ENCODE measurements at regions not wholly inside any gene's neighbourhood (a gene's known extent, or its start where the extent isn't known, plus 50 kb on each side); places are given as distances from the start of the nearest gene placed in this dataset.

DNA sequence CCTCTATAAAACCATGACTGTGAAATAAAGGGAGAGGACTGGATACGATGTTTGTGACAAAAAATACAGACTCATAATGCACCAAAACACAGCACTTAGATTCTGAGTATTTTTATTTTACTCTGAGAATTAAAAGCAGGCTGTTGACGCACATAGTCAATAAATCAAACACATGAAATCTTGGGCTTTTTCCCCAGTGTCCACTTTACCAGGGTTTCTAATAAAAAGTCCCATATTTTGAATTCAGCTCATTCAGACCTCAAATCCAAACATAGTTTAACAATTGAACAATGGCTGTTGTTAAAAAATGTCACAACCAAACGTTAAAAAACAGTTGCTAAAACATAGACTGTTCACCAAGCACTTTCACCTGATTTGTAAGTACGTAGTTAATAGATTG, 553.4 kb downstream of the LTN1 start:
- H3K9me3 ChIP-seq (ENCODE audit: low read depth, low read length) = no peaks in the 10 kb centered on the region
- TF ChIP-seq, protein P1, sequence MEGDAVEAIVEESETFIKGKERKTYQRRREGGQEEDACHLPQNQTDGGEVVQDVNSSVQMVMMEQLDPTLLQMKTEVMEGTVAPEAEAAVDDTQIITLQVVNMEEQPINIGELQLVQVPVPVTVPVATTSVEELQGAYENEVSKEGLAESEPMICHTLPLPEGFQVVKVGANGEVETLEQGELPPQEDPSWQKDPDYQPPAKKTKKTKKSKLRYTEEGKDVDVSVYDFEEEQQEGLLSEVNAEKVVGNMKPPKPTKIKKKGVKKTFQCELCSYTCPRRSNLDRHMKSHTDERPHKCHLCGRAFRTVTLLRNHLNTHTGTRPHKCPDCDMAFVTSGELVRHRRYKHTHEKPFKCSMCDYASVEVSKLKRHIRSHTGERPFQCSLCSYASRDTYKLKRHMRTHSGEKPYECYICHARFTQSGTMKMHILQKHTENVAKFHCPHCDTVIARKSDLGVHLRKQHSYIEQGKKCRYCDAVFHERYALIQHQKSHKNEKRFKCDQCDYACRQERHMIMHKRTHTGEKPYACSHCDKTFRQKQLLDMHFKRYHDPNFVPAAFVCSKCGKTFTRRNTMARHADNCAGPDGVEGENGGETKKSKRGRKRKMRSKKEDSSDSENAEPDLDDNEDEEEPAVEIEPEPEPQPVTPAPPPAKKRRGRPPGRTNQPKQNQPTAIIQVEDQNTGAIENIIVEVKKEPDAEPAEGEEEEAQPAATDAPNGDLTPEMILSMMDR (IDR thresholded peaks at IDR 0.05; ENCODE audit: extremely low read depth, low read depth, low read length) = no peak
- no peak overlapping the region for H3K4me3 ChIP-seq (ENCODE audit: insufficient read depth, low read length)
- peak overlapping the region; percentile 4 for H2AFZ ChIP-seq (ENCODE audit: low read length)
- H3K27me3 ChIP-seq (ENCODE audit: insufficient read depth, low read length) = no peaks in the 10 kb centered on the region
- H3K4me2 ChIP-seq (ENCODE audit: insufficient read depth, low read length) = no peak overlapping the region
- H3K79me2 ChIP-seq (ENCODE audit: insufficient read depth, low read length) = no peaks in the 10 kb centered on the region
- no peaks in the 10 kb centered on the region for H4K20me1 ChIP-seq (ENCODE audit: insufficient read depth, low read length)
- no peak for DNase-seq (ENCODE audit: insufficient read length, low spot score, missing footprints)
- peaks cover 42% of the 10 kb centered on the region for H3K4me1 ChIP-seq (ENCODE audit: insufficient read depth, low read length)
- H3K27ac ChIP-seq (ENCODE audit: low read depth, low read length) = no peak overlapping the region
- no peaks in the 10 kb centered on the region for H3K36me3 ChIP-seq (ENCODE audit: insufficient read depth, low read length)

DNA sequence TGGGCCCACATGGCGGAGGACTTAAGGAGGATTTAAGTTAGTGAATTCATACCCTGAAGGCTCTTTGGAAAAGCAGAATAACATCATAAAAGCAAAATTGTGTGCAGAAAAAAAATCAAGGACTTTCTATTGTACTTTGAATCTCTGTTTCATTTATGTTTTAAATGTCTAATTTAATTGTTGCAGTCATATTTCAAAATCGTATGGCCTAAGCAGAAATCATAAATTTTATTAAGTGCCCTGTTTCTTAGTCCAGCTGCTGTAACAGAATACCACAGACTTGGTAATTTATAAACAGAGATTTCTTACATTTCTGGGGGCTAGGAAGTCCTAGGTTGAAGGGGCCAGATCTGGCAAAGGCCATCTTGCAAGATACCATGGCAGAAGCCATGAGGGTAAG, 555.6 kb downstream of the LTN1 start:
- Histone ChIP-seq H3K4me2 (ENCODE audit: insufficient read depth, low read length) (no peak overlapping the region), H3K27ac (ENCODE audit: low read depth, low read length) (peak overlapping the region; percentile 66), H3K27me3 (ENCODE audit: insufficient read depth, low read length) (no peaks in the 10 kb centered on the region), H3K4me1 (ENCODE audit: insufficient read depth, low read length) (peaks cover 29% of the 10 kb centered on the region), H3K9me3 (ENCODE audit: low read depth, low read length) (no peaks in the 10 kb centered on the region), H3K4me3 (ENCODE audit: insufficient read depth, low read length) (no peak overlapping the region), H3K36me3 (ENCODE audit: insufficient read depth, low read length) (no peaks in the 10 kb centered on the region), H4K20me1 (ENCODE audit: insufficient read depth, low read length) (no peaks in the 10 kb centered on the region), H2AFZ (ENCODE audit: low read length) (no peak overlapping the region), H3K79me2 (ENCODE audit: insufficient read depth, low read length) (no peaks in the 10 kb centered on the region)
- no peak for DNase-seq (ENCODE audit: insufficient read length, low spot score, missing footprints)
- TF ChIP-seq, protein P1 (IDR thresholded peaks at IDR 0.05; ENCODE audit: extremely low read depth, low read depth, low read length) = no peak

DNA sequence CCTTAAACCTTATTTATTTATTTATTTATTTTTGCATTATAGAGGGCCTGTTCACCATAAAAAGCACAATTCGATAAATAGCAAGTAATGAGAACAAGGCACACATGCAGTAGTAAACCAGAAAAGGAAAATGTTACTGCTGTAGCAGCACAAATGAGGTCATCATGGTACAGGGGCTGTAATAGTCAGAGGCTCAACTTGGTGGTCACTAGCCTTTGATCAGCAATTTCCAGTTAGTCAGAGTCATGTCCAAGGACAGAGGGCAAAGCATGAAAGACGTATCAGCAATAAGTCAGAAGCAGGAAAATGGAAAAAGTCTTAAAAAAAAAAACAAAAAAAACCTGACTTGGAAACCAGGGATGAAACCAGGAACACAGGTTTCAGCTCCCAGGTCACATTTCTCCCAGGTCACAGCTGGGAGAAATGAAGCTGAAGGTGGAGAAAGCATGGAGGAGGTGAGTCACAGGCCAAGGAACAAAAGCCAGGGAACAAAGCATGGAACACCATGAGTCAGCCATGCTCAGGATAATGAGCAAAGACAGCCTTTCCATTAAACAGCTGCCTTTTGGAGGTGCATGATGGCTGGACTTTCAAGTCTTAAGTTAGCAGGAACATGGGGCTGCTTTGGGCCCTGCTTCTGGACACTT, 556.3 kb downstream of the LTN1 start:
- Histone ChIP-seq H3K36me3 (ENCODE audit: insufficient read depth, low read length) (no peaks in the 10 kb centered on the region), H3K27ac (ENCODE audit: low read depth, low read length) (peak overlapping the region; percentile 66), H4K20me1 (ENCODE audit: insufficient read depth, low read length) (no peaks in the 10 kb centered on the region), H2AFZ (ENCODE audit: low read length) (peak overlapping the region; percentile 32), H3K27me3 (ENCODE audit: insufficient read depth, low read length) (no peaks in the 10 kb centered on the region), H3K9me3 (ENCODE audit: low read depth, low read length) (no peaks in the 10 kb centered on the region), H3K79me2 (ENCODE audit: insufficient read depth, low read length) (no peaks in the 10 kb centered on the region), H3K4me3 (ENCODE audit: insufficient read depth, low read length) (no peak overlapping the region), H3K4me2 (ENCODE audit: insufficient read depth, low read length) (no peak overlapping the region), H3K4me1 (ENCODE audit: insufficient read depth, low read length) (peaks cover 29% of the 10 kb centered on the region)
- DNase-seq (ENCODE audit: insufficient read length, low spot score, missing footprints) = peak; percentile 49
- TF ChIP-seq, protein P1 (IDR thresholded peaks at IDR 0.05; ENCODE audit: extremely low read depth, low read depth, low read length) = no peak

DNA sequence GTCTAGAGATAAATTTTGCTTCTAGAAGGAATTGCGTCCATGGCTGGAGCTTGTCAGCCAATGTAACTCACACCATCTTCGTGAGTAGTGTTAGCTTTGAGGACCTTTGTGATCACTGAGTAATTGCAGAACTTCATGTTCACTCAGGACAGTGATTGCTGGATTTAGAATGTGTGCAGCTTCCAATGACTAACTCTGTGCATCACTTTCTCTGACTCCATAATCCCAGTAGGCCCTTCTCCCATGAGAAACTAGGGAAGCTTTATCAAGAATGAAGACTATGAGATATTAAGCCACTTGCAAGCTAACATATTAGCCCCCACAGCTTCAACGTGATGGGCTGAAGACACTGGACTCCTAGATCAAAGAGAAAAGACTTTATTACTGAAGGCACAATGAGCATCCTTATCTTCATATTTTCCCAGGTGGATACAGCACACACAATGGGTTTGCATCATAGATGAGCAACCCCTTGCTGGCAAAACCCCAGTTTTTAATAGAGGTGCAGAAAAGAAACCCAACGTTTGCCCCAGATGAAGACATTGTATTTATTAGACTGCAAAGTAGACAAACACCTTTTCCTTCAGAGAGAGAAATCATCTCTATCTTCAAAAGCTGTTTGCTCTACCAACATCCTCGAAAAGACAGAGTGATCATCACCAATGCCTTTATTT, 561.0 kb downstream of the LTN1 start:
- Histone ChIP-seq H3K9me3 (ENCODE audit: low read depth, low read length) (no peaks in the 10 kb centered on the region), H4K20me1 (ENCODE audit: insufficient read depth, low read length) (no peaks in the 10 kb centered on the region), H3K4me3 (ENCODE audit: insufficient read depth, low read length) (no peak overlapping the region), H3K4me2 (ENCODE audit: insufficient read depth, low read length) (no peak overlapping the region), H3K27ac (ENCODE audit: low read depth, low read length) (peak overlapping the region; percentile 85), H3K4me1 (ENCODE audit: insufficient read depth, low read length) (peaks cover 50% of the 10 kb centered on the region), H3K36me3 (ENCODE audit: insufficient read depth, low read length) (no peaks in the 10 kb centered on the region), H2AFZ (ENCODE audit: low read length) (no peak overlapping the region), H3K27me3 (ENCODE audit: insufficient read depth, low read length) (no peaks in the 10 kb centered on the region), H3K79me2 (ENCODE audit: insufficient read depth, low read length) (no peaks in the 10 kb centered on the region)
- peak; percentile 46 for DNase-seq (ENCODE audit: insufficient read length, low spot score, missing footprints)
- TF ChIP-seq, protein P1 (IDR thresholded peaks at IDR 0.05; ENCODE audit: extremely low read depth, low read depth, low read length) = no peak

Data from osteoblast (primary cell).